ENCODE measurements at regions not wholly inside any gene's neighbourhood (a gene's known extent, or its start where the extent isn't known, plus 50 kb on each side); places are given as distances from the start of the nearest gene placed in this dataset.

DNA sequence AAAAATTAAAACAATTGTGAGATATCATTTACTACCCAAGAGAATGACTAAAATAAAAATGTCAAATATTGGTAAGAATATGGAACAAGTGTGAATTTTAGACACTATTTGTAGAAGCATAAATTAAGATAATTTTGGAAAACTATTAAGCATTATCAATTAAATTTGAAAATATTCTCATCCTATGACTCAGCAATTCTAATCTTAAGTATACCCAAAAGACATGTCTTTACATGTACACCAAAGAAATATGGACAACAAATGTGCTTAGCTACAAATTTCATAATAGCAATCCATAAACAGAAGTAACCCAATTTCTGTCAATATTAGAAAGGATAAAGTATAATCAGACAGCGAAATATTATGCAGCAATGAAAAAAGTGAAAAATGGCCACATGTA is 1032.2 kb upstream of the SEMA6D start:
- DNase-seq (ENCODE audit: low read depth in 1 of 2, low spot score in 1 of 2): no peak

DNA sequence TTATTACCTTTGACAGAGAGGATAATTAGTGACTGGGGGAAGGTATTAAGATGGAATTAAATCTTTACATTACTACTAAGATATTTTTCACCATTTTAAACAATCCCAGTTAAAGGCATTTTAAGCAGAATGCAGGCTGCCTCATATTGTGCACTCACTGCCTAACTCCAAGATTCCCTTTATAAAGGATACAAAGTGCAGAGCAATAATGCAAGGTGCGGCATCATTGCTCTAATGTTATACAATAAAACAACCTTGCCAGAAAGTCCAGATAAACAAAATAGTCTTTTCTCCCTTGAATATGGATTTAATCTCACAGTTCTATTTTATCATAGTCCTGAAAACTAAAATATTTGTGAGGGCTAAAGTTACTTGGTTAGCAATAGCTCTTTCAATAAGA is 1031.6 kb upstream of the SEMA6D start:
- DNase-seq (ENCODE audit: low read depth in 1 of 2, low spot score in 1 of 2): no peak

DNA sequence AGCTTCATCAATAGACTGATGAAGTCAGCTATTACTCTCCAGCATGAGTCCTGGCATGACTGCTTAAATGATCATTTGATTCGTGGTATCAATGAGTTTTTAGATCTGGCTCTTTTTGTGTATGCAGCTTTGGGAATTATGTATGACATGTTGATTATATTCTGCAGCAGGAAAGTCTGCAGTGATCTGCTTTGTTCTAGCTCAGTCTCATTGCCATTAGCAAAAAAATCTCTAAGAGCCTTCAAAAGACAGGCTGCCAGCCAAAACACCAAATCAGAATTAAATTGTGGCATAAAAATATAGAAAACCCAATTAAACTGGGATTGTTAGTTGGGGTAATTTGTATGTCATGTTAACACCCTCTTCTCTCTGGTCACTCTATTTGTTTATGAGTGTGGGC is 1021.0 kb upstream of the SEMA6D start:
- DNase-seq (ENCODE audit: low read depth in 1 of 2, low spot score in 1 of 2): no peak

DNA sequence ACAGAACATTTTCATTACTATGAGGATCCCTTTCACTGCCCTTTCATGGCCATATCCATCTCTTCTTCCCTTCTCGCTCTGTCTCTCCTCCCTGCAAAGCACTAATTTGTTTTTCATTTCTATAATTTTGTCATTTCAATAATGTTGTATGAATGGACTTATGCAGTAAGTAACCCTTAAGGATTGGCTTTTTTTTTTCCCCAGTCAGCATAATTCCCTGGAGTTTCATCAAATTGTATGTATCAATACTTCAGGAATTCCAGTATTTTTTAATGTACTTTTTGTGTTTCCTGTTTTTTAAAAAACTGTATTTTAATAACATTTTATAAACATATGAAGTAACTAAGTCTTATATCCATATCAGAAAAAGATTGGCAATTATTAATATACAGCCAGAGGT is 1016.0 kb upstream of the SEMA6D start:
- no peak for DNase-seq (ENCODE audit: low read depth in 1 of 2, low spot score in 1 of 2)

DNA sequence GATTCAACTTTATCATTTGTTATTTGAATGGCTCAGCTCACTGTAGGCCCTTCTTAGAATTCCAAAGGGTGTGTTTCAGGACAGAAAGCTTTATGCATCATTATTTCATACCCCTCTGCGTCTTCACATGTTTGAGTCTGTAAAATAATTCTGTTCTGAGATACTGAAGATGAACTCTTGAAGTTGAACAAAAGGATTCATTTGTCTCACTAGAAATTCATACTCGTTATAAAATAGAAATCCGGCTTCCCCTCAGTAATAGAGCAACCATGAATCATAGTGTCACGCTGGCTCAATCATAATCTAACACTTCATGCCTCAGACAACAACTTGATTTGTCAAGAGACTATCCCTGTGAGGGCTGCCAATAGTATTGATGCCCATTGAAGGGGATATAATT is 1015.4 kb upstream of the SEMA6D start:
- DNase-seq (ENCODE audit: low read depth in 1 of 2, low spot score in 1 of 2): no peak

DNA sequence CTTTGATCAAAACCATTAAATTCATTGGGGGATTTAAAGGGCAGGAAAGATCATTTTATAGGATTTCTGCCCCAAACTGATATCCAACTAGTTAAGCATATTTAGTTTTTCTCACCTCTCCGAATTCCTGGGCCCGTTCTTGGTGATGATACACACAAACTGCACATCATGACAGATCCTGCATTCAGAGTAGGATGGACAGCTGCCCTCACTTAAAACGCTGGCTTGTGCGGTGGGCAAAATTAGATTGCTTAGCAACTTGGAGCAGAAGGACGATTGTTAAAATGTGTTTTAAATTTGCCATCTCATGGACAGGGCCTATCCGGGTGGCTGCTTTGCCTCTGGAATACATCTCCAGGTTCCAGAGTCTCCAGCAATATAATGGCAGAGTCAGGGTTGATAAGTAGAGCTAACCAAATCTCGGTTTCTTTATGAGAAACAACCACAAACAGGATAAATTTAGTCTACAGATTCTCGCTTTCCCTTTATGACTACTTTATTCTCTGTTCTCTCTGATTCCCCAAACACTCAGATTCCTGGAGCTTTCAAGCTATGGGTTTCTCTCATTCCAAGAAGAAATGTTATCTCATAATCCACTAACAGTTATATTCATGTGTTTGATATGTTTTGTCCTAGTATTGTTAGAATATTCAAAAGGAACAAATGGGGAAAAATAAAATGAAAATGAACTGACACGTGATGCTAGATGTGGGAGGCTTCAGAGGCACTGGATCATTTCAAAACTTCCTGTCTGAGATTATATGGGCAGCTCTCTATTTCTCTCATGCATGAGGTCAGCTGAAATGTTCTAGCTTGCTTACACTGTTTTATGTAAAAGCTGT is 1014.1 kb upstream of the SEMA6D start:
- no peak for DNase-seq (ENCODE audit: low read depth in 1 of 2, low spot score in 1 of 2)

DNA sequence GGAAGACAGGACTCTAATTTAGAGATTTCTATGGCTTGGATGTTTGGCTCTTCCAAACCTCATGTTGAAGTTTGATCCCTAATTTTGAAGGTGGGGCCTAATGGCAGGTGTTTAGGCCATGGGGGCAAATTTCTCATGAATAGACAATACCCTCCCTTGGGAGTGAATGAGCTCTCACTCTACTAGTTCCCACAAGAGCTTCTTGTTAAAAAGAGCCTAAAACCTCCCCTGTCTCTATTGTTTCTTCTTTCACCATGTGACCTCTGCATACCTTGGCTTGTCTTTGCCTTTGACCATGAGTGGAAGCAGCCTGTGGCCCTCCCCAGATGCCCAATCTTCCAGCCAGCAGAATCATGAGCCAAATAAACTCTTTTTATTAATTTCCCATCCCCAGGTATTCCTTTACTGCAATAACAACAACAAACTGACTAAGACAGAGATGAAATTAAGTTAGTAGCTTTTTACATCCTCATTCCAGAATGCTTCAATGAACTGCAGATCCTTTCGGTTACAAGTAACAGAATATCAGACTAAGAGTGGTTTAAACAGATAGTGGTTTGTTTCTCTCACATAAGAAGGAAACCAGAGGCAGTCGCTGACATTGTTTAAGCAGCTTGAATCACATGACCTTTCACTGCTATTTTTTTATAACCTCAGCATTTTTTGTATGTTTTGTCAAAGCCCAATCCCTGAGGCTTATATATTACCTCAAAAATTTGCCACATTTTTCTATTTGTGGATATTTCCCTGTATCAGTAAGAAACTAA is 1013.3 kb upstream of the SEMA6D start:
- no peak for DNase-seq (ENCODE audit: low read depth in 1 of 2, low spot score in 1 of 2)

DNA sequence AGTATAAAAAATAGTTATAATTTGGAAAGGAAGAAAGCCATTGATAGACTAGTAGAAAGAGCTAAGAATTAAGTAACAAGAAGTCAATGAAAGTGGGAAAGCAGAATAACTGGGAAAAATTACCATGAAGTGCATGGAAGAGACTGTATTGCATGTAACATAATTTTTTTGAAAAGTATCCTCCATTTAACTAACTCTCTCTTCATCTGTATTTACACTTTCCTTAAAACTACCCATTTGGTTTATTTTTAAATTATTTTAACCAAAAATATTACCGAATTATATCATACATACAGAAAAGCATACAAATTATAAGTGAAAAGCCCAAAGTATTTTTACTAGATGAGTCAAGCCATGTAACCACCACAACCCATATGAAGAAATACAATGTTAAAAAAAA is 1009.9 kb upstream of the SEMA6D start:
- no peak for DNase-seq (ENCODE audit: low read depth in 1 of 2, low spot score in 1 of 2)

DNA sequence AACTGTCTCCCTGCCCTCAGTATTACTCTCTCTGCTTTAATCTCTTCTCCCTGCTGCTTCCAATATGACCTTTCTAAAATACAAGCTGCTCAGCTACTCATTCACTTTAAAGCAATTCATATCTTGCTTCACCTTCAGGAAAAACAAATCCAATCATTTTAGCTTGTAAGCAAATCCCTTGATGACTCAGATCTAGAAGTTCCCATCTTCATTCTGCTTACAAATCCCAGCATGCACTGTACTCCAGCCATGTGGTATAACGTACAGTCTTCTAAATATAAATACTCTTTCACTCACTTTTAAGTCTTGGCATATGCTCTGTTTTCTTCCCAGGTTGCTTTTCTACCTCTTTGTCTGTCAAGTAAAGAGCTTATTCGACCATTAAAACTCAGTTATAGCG is 1009.1 kb upstream of the SEMA6D start:
- no peak for DNase-seq (ENCODE audit: low read depth in 1 of 2, low spot score in 1 of 2)

DNA sequence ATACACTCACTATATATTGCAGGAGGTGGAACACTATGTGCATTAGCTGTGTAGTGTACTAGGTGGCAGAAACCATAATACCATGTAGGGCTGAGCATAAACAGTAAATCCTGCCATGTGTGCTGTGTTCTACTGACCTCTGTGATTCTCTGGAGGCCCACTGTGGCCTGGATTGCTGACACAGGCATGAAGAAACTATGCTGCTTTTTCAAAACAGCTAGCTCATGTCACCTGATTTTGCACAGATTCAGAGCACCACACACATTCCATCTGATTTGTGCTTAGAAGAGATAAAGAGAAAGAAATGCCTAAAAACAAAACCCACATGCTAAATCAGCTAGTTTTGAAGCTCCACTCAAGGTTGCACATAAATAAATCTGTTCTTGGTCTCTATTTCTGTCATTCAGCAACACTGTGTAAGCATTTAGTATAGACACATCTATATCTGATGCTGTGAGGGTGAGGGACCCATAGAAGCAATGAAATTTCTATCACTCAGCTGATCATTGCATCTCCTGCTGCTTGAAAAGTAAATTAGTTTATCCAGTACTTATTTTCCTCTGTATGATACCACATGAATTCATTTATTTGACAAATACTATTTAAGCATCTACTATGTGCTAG is 1007.7 kb upstream of the SEMA6D start:
- no peak for DNase-seq (ENCODE audit: low read depth in 1 of 2, low spot score in 1 of 2)

DNA sequence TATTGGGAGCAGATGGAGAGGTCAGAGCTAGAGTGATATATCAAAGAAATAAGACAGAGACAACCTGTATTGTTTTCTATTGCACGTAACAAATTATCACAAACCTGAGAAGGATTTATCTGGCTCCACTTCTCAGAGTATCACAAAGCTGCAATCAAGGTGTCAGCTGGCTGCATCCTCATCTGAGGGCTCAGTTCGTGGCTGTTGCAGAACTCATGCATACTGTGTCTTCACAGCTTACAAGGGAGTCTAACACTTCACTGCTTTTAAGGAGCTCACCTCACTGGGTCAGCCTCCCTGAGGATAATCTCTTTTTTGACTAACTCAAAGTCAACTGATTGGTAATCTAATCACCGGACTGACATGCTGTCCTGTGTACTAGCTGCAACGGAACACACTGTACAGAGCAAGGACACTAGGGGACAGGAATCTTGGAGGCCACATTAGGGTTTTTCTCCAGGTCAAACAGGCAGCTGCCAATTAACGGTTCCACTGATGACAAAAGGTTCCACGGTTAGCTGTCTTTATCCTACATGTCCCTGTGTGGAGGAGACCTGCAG is 1006.8 kb upstream of the SEMA6D start:
- DNase-seq (ENCODE audit: low read depth in 1 of 2, low spot score in 1 of 2): no peak

DNA sequence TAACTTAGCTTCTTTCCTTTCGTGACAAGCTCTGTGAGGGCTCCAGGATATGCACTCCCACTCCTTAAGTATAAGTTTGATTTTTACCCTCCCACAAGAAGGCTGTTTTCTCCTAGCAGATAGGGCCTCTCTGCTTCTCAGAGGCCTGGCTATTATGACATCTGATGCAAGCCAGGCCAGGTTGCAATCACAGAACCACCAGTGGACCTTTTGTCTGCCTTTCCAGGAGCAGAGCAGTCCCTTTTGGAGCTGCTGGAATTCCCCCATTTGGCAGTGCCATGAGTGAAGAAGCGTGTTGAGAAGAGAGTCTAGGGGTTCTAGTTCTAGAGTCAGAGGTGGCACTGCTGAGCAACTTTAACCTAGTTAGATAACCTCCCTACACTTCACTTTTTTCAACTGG is 1004.3 kb upstream of the SEMA6D start:
- no peak for DNase-seq (ENCODE audit: low read depth in 1 of 2, low spot score in 1 of 2)

DNA sequence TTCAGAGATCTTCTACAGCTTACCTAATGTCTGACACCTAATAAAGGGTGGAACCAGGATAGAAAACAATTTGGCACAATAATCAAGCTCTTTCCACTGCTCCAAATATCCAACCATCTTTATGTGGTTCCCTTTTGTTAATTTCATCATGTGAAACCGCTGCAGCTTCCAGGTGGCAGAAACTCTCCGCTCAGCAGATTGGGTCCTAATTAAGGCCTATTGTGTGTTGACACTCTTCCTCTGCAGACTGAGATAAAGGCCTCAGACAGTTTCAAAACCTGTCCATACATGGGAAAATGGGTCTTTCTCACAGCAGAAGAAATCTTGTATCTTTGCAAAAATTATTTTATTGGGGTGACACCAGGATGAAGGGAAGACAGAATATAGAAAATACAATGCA is 1002.4 kb upstream of the SEMA6D start:
- DNase-seq (ENCODE audit: low read depth in 1 of 2, low spot score in 1 of 2): no peak

DNA sequence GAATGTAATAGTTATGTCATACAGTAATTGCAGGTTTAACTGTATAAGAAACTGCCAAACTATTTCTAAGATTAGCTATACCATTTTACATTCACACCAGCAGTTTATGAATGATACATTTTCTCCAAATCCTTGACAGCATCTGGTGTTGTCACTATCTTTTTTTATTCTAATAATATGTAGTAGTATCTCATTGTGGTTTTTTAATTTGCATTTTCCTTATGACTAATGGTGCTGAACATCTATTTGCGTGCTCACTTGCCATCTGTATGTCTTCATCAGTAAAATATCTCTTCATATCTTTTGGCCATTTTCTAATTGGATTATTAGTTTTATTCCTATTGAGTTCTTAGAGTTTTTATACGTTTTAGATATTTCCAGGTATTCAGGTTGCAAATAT is 994.0 kb upstream of the SEMA6D start:
- no peak for DNase-seq (ENCODE audit: low read depth in 1 of 2, low spot score in 1 of 2)

DNA sequence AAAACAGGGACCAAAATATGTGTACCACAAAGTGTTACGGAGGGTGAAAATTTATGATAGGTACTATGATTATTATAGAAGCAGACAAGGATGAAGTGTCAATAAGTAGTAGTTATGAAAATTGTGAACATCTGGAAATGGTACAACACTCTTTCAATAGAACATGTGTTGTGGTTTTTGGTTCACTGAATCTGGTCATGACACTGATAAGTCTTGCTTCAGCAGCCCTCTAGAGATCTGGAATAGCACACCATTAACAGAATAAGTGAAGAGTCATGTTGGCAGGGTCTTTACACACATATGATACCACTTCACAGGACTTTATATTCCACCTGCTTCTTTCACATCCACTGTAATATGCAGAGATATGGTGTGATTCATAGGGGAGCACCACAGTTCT is 985.2 kb upstream of the SEMA6D start:
- DNase-seq (ENCODE audit: low read depth in 1 of 2, low spot score in 1 of 2): no peak

DNA sequence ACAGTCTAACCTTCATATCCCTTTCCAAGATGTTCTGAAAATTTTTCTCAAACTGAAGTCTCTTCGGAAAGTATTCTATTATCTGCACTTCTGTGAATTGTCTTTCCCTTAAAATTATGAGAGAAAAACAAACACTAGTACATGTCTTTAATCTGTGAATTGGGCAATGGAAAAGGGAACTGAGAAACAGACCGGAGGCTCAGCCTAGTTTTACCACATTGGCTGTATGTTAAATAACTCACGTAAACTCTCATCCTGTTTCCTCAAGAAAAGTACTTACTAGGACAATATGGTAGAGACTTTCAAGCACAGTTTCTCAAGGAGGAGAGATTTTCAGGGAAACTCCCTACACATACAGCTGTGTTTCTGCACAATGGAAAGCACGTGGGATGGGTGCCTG is 982.2 kb upstream of the SEMA6D start:
- DNase-seq (ENCODE audit: low read depth in 1 of 2, low spot score in 1 of 2): no peak

DNA sequence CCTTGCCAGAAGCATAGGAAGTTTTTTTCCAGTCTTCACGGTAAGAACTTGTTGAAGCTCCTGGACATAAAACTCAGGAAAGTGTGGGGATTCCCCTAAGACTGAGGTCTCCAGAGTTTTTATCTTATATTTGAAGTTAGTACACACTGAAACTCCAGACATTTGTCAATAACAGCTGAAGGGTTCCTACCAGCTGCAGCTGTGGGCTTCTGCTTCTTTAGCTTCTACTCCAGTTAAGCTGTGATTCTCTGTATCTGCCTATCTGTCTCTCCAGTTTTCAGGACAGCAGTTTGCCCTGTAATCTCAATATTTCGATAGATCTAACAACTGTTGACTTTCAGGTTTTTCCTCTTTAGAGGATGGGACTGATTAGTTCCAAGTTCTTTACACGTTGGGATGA is 966.0 kb upstream of the SEMA6D start:
- DNase-seq (ENCODE audit: low read depth in 1 of 2, low spot score in 1 of 2): no peak

DNA sequence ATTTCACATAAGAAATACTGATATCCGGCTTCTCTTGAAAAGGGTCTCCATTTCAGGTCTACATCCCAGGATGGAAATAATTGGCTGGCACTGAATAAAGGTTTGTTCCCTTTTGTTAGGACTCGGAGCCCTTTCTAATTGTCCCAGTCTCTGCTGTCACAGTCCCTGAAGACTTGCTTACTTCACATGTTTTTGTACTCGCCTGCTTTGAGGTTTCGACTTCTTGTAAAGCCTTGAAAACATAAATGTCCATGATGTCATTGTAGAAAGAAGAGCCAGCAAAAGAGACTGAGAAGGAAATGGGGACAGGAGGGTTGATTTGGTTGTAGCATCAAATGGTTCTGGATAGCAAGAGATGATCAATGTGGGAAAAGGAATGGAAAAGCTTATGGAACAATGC is 963.4 kb upstream of the SEMA6D start:
- DNase-seq (ENCODE audit: low read depth in 1 of 2, low spot score in 1 of 2): no peak

DNA sequence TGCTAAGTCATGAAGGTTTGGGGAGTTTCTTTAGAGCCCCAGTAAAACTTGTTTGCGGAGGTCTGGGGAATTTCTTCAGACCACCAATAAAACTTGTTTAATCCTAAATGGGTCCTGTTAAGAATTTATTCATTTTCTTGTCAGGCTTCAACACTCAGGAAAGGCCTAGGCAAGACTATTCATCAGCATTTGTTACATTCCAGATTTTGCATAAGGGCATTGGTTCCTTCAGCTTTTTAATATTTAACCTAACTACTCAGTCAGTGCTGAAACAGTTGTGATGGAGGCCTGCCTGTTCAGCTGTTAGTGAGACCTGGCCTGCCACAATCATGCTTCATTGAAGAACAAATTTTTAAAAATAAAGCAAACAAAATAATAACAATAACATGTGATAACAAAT is 954.2 kb upstream of the SEMA6D start:
- DNase-seq (ENCODE audit: low read depth in 1 of 2, low spot score in 1 of 2): no peak

DNA sequence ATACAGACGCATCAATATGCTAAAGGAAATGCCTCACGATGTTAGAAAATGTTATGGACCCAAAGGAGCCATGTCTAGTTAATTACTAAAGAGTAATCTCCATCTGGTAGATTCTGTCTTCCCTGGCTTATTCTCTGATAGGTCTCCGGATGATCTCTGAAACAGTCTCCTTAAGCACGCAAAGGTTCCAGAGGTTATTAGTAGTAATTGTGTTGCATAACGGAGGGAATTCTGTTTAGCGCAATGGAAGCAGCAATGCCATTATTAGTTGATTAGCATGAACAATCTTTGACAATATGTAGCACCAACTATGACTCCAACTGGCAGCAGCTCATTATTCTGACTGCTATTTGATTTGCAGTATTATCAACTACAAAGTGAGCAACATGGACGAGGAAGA is 952.5 kb upstream of the SEMA6D start:
- no peak for DNase-seq (ENCODE audit: low read depth in 1 of 2, low spot score in 1 of 2)

DNA sequence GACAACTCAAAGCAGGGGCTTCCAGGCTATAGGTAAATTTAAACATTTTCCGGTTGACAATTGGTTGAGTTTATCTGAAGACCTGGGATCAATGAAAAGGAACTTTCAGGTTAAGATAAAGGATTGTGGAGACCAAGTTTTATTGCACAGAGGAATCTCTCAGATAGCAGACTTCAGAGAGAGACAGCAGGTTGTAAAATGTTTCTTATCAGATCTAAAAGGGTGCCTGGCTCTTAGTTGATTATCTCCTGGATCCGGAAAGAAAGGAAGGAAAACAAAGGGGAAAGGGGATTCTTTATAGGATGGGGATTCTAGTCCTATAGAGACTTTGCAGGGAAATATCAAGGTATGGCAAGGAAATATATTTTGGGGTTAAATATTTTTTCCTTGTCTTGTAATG is 951.3 kb upstream of the SEMA6D start:
- no peak for DNase-seq (ENCODE audit: low read depth in 1 of 2, low spot score in 1 of 2)

DNA sequence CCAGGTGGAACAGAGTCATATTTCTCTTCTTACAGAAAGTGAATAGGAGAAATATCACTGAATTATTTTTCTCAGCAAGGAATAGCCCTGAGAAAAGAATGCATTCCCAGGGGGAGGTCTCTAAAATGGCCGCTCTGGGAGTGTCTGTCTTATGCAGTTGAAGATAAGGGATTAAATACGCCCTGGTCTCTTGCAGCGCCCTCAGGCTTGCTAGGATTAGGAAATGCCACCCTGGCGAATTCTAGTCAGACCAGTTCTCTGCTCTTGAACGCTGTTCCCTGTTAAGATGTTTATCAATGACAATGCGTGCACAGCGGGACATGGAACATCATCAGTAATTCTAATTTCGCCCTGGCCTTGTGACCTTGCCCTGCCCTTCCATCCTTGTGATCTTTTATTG is 949.0 kb upstream of the SEMA6D start:
- no peak for DNase-seq (ENCODE audit: low read depth in 1 of 2, low spot score in 1 of 2)
